ENCODE measurements at regions not wholly inside any gene's neighbourhood (a gene's known extent, or its start where the extent isn't known, plus 50 kb on each side); places are given as distances from the start of the nearest gene placed in this dataset.

GRCh38 chr7:153322991-153323390, 563.4 kb downstream of the ACTR3B start:
- Histone ChIP-seq H3K9ac (ENCODE audit: low read length) (no peak overlapping the region), H3K27me3 (ENCODE audit: insufficient read depth, low read length) (no peaks in the 10 kb centered on the region), H3K4me2 (ENCODE audit: low read length) (no peak overlapping the region), H3K4me1 (ENCODE audit: insufficient read depth, low read length) (no peaks in the 10 kb centered on the region), H3K79me2 (ENCODE audit: insufficient read depth, low read length) (no peaks in the 10 kb centered on the region), H3K9me3 (ENCODE audit: insufficient read depth, low read depth, low read length) (peaks cover 9% of the 10 kb centered on the region), H3K4me3 (ENCODE audit: insufficient read depth, low read depth, low read length) (no peak overlapping the region), H2AFZ (ENCODE audit: low read depth, low read length) (no peak overlapping the region), H3K36me3 (ENCODE audit: insufficient read depth, low read length) (no peaks in the 10 kb centered on the region), H3K27ac (ENCODE audit: low read depth, low read length) (no peak overlapping the region), H4K20me1 (ENCODE audit: insufficient read depth, low read length) (no peaks in the 10 kb centered on the region)
- H3K9me3 Mint-ChIP-seq (ENCODE audit: unreplicated experiment) = peaks cover 12% of the 10 kb centered on the region
- no peaks in the 10 kb centered on the region for H3K36me3 Mint-ChIP-seq (ENCODE audit: low read depth, unreplicated experiment)
- H3K4me1 Mint-ChIP-seq (ENCODE audit: low read depth, unreplicated experiment) = no peaks in the 10 kb centered on the region
- no peak for TF ChIP-seq EZH2 (IDR thresholded peaks at IDR 0.05; ENCODE audit: insufficient read depth, low read length)
- H3K4me3 Mint-ChIP-seq (ENCODE audit: unreplicated experiment) = no peak overlapping the region
- H3K27ac Mint-ChIP-seq (ENCODE audit: unreplicated experiment) = no peak overlapping the region
- H3K27me3 Mint-ChIP-seq (ENCODE audit: low read depth, unreplicated experiment) = no peaks in the 10 kb centered on the region
- FAIRE-seq (no peak), DNase-seq (ENCODE audit: low read depth) (no peak)

- H3K27me3 ChIP-seq (ENCODE audit: insufficient read depth, low read length) = no peaks in the 10 kb centered on the region
- no peaks in the 10 kb centered on the region for H3K36me3 ChIP-seq (ENCODE audit: insufficient read depth, low read length)
- no peaks in the 10 kb centered on the region for H3K4me1 ChIP-seq (ENCODE audit: insufficient read depth, low read length)
- DNase-seq (ENCODE audit: low read depth) (no peak), FAIRE-seq (no peak)
- Mint-ChIP-seq H3K9me3 (ENCODE audit: unreplicated experiment) (peaks cover 10% of the 10 kb centered on the region), H3K36me3 (ENCODE audit: low read depth, unreplicated experiment) (no peaks in the 10 kb centered on the region), H3K27ac (ENCODE audit: unreplicated experiment) (no peak overlapping the region), H3K27me3 (ENCODE audit: low read depth, unreplicated experiment) (no peaks in the 10 kb centered on the region), H3K4me1 (ENCODE audit: low read depth, unreplicated experiment) (no peaks in the 10 kb centered on the region), H3K4me3 (ENCODE audit: unreplicated experiment) (no peak overlapping the region)
- H4K20me1 ChIP-seq (ENCODE audit: insufficient read depth, low read length) = no peaks in the 10 kb centered on the region
- no peak overlapping the region for H3K27ac ChIP-seq (ENCODE audit: low read depth, low read length)
- H3K9me3 ChIP-seq (ENCODE audit: insufficient read depth, low read depth, low read length) = peaks cover 9% of the 10 kb centered on the region
- no peak overlapping the region for H3K4me2 ChIP-seq (ENCODE audit: low read length)
- TF ChIP-seq EZH2 (IDR thresholded peaks at IDR 0.05; ENCODE audit: insufficient read depth, low read length) = no peak
- TF ChIP-seq CTCF (IDR thresholded peaks at IDR 0.05; ENCODE audit: insufficient read depth, low read depth, low read length) = no peak
- H3K9ac ChIP-seq (ENCODE audit: low read length) = no peak overlapping the region
- no peak overlapping the region for H2AFZ ChIP-seq (ENCODE audit: low read depth, low read length)
- H3K4me3 ChIP-seq (ENCODE audit: insufficient read depth, low read depth, low read length) = no peak overlapping the region
- H3K79me2 ChIP-seq (ENCODE audit: insufficient read depth, low read length) = no peaks in the 10 kb centered on the region
Observed at GRCh38 chr7:153324094-153324493, 564.5 kb downstream of the ACTR3B start.

- Histone ChIP-seq H3K4me2 (ENCODE audit: low read length) (no peak overlapping the region), H3K27ac (ENCODE audit: low read depth, low read length) (no peak overlapping the region), H3K36me3 (ENCODE audit: insufficient read depth, low read length) (no peaks in the 10 kb centered on the region), H3K79me2 (ENCODE audit: insufficient read depth, low read length) (no peaks in the 10 kb centered on the region), H4K20me1 (ENCODE audit: insufficient read depth, low read length) (no peaks in the 10 kb centered on the region), H3K4me3 (ENCODE audit: insufficient read depth, low read depth, low read length) (no peak overlapping the region), H3K9me3 (ENCODE audit: insufficient read depth, low read depth, low read length) (peaks cover 13% of the 10 kb centered on the region), H3K27me3 (ENCODE audit: insufficient read depth, low read length) (no peaks in the 10 kb centered on the region), H3K9ac (ENCODE audit: low read length) (no peak overlapping the region), H2AFZ (ENCODE audit: low read depth, low read length) (no peak overlapping the region), H3K4me1 (ENCODE audit: insufficient read depth, low read length) (no peaks in the 10 kb centered on the region)
- H3K36me3 Mint-ChIP-seq (ENCODE audit: low read depth, unreplicated experiment) = no peaks in the 10 kb centered on the region
- TF ChIP-seq EZH2 (IDR thresholded peaks at IDR 0.05; ENCODE audit: insufficient read depth, low read length) = no peak
- TF ChIP-seq CTCF (IDR thresholded peaks at IDR 0.05; ENCODE audit: insufficient read depth, low read depth, low read length) = no peak
- no peaks in the 10 kb centered on the region for H3K27me3 Mint-ChIP-seq (ENCODE audit: low read depth, unreplicated experiment)
- no peak overlapping the region for H3K4me3 Mint-ChIP-seq (ENCODE audit: unreplicated experiment)
- H3K9me3 Mint-ChIP-seq (ENCODE audit: unreplicated experiment) = peaks cover 11% of the 10 kb centered on the region
- no peak for FAIRE-seq
- DNase-seq (ENCODE audit: low read depth) = no peak
- H3K27ac Mint-ChIP-seq (ENCODE audit: unreplicated experiment) = no peak overlapping the region
- no peaks in the 10 kb centered on the region for H3K4me1 Mint-ChIP-seq (ENCODE audit: low read depth, unreplicated experiment)
Observed at GRCh38 chr7:153327683-153328082, 568.1 kb downstream of the ACTR3B start.
